WTC11 (cell line): ENCODE measurements at regions not wholly inside any gene's neighbourhood (a gene's known extent, or its start where the extent isn't known, plus 50 kb on each side); places are given as distances from the start of the nearest gene placed in this dataset.

Experiments
- ATAC-seq: fragments of 200-7000 bp; cut with Tn5 transposase; 2 replicates; pipeline ENCODE4 v1.10.0; 2021; ENCODE audit warnings: mild to moderate bottlenecking, moderate library complexity
- CTCF ChIA-PET: fragments of 300-600 bp; sonication (Branson Sonifier 250); formaldehyde crosslinking; loops from one replicate; lab custom pipeline; 2021; ENCODE audit warnings: antibody characterized with exemption; lab: Charles Lee
- POLR2A ChIA-PET: fragments of 350-600 bp; sonication (Branson Sonifier 250); formaldehyde crosslinking; loops from one replicate; lab custom pipeline; 2021; ENCODE audit warnings: antibody characterized with exemption; lab: Charles Lee
- DNase-seq: peaks from one replicate; pipeline ENCODE4 v3.0.0; 2021; ENCODE audit warnings: low spot score
- H3K27ac Mint-ChIP-seq: 2 replicates; pipeline ENCODE4 v1.8.0; 2021; ENCODE audit warnings: mixed read lengths
- H3K27me3 Mint-ChIP-seq: 2 replicates; pipeline ENCODE4 v1.8.0; 2021; ENCODE audit warnings: low read depth, mild to moderate bottlenecking, moderate library complexity, mixed read lengths
- H3K36me3 Mint-ChIP-seq: 2 replicates; pipeline ENCODE4 v1.8.0; 2021; ENCODE audit warnings: mixed read lengths
- H3K4me1 Mint-ChIP-seq: 2 replicates; pipeline ENCODE4 v1.8.0; 2022; ENCODE audit warnings: mixed read lengths
- H3K4me3 Mint-ChIP-seq: 2 replicates; pipeline ENCODE4 v1.8.0; 2021; ENCODE audit warnings: mild to moderate bottlenecking, moderate library complexity, mixed read lengths
- H3K9me3 Mint-ChIP-seq: 2 replicates; pipeline ENCODE4 v1.8.0; 2021; ENCODE audit warnings: mixed read lengths
- ATF1 ChIP-seq: sonication (generic); formaldehyde crosslinking; IDR thresholded peaks from 2 replicates; pipeline ENCODE4 v1.8.1; 2023; ENCODE audit warnings: mild to moderate bottlenecking, moderate library complexity, missing genetic modification reagents
- CREM ChIP-seq: sonication (generic); formaldehyde crosslinking; IDR thresholded peaks from 2 replicates; pipeline ENCODE4 v1.8.1; 2022; ENCODE audit warnings: mild to moderate bottlenecking, missing genetic modification reagents, moderate library complexity
- EMX1 ChIP-seq: fragments of 250-450 bp; sonication (Bioruptor Pico); IDR thresholded peaks from 2 replicates; pipeline ENCODE4 v1.8.0; 2021; ENCODE audit warnings: mild to moderate bottlenecking
- ESRRA ChIP-seq: sonication (generic); formaldehyde crosslinking; IDR thresholded peaks from 2 replicates; pipeline ENCODE4 v1.8.1; 2022; ENCODE audit warnings: mild to moderate bottlenecking, missing genetic modification reagents, borderline replicate concordance
- FOXP4 ChIP-seq: sonication (generic); formaldehyde crosslinking; IDR thresholded peaks from 2 replicates; pipeline ENCODE4 v1.8.0; 2022; ENCODE audit warnings: mild to moderate bottlenecking, missing genetic modification reagents
- GABPB1 ChIP-seq: sonication (generic); formaldehyde crosslinking; IDR thresholded peaks from 2 replicates; pipeline ENCODE4 v1.8.1; 2023; ENCODE audit warnings: mild to moderate bottlenecking, missing genetic modification reagents
- GTF2I ChIP-seq: fragments of 250-450 bp; sonication (Bioruptor Pico); conservative IDR thresholded peaks from 2 replicates; pipeline ENCODE4 v1.4.0; 2021; ENCODE audit warnings: mild to moderate bottlenecking
- HMGA2 ChIP-seq: fragments of 250-450 bp; sonication (Bioruptor Pico); IDR thresholded peaks from 2 replicates; pipeline ENCODE4 v1.4.0; 2021; ENCODE audit warnings: mild to moderate bottlenecking, moderate library complexity
- MYBL2 ChIP-seq: sonication (generic); formaldehyde crosslinking; IDR thresholded peaks from 2 replicates; pipeline ENCODE4 v1.8.1; 2023; ENCODE audit warnings: mild to moderate bottlenecking, moderate library complexity, missing genetic modification reagents
- NFE2L1 ChIP-seq: sonication (generic); formaldehyde crosslinking; IDR thresholded peaks from 2 replicates; pipeline ENCODE4 v1.8.1; 2023; ENCODE audit warnings: missing genetic modification reagents
- TEAD4 ChIP-seq: sonication (generic); formaldehyde crosslinking; IDR thresholded peaks from 2 replicates; pipeline ENCODE4 v1.8.0; 2022; ENCODE audit warnings: mild to moderate bottlenecking, missing genetic modification reagents
- ZNF263 ChIP-seq: sonication (generic); formaldehyde crosslinking; IDR thresholded peaks from 2 replicates; pipeline ENCODE4 v1.8.1; 2022; ENCODE audit warnings: low read depth, mild to moderate bottlenecking, moderate library complexity, missing genetic modification reagents
- ZNF416 ChIP-seq: fragments of 250-450 bp; sonication (Bioruptor Pico); IDR thresholded peaks from 2 replicates; pipeline ENCODE4 v1.9.0; 2021; ENCODE audit warnings: mild to moderate bottlenecking, inconsistent platforms
- ZNF532 ChIP-seq: fragments of 250-450 bp; sonication (Bioruptor Pico); IDR thresholded peaks from 2 replicates; pipeline ENCODE4 v1.9.0; 2021; ENCODE audit warnings: mild to moderate bottlenecking, borderline replicate concordance
- TF ChIP-seq, protein P1 (sequence below): fragments of 250-450 bp; sonication (Bioruptor Pico); IDR thresholded peaks from 2 replicates; pipeline ENCODE4 v2.1.2; 2022; ENCODE audit warnings: mild to moderate bottlenecking, moderate library complexity
- TF ChIP-seq, protein P2 (sequence below): sonication (generic); formaldehyde crosslinking; conservative IDR thresholded peaks from 2 replicates; pipeline ENCODE4 v1.8.1; 2022; ENCODE audit warnings: mild to moderate bottlenecking, missing genetic modification reagents
- TF ChIP-seq, protein P3 (sequence below): sonication (generic); formaldehyde crosslinking; IDR thresholded peaks from 2 replicates; pipeline ENCODE4 v1.8.1; 2023; ENCODE audit warnings: mild to moderate bottlenecking, moderate library complexity, missing genetic modification reagents
- TF ChIP-seq, protein P4 (sequence below): sonication (generic); formaldehyde crosslinking; IDR thresholded peaks from 2 replicates; pipeline ENCODE4 v1.8.0; 2022; ENCODE audit warnings: mild to moderate bottlenecking, missing genetic modification reagents

DNA sequence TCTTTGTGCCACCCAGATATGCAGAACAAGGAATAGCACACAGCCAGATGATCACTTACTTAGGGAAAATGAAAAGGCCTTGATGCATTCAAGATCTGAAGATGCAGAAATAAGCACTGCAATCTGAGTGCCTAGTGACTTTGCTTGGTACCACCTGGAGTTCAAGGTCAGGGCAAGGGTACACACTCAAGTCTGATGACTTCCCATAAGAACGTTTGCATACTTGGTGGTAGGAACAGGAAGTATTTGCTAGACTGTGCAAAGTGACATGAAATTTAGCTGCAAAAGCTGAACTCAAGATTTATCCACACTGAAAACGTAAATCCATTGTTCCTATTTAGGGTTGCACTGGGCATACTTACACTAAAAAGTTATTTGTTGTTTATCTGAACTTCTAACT lies 177.1 kb downstream of the PIK3R1 start:
- ATAC-seq (no peak), DNase-seq (no peak)
- peaks cover 3% of the 10 kb centered on the region; the same call in 1 of the 2 replicates for H3K36me3 Mint-ChIP-seq
- no peak overlapping the region for H3K4me3 Mint-ChIP-seq
- TF ChIP-seq CREM (no peak), ESRRA (CRISPR knock-in tag) (no peak), HMGA2 (CRISPR knock-in tag) (no peak), NFE2L1 (CRISPR knock-in tag) (no peak), EMX1 (CRISPR knock-in tag) (no peak), FOXP4 (CRISPR knock-in tag) (no peak), GABPB1 (CRISPR knock-in tag) (no peak), GTF2I (CRISPR knock-in tag) (no peak), ZNF416 (CRISPR knock-in tag) (no peak), ZNF263 (CRISPR knock-in tag) (no peak), ATF1 (CRISPR knock-in tag) (no peak), MYBL2 (CRISPR knock-in tag) (no peak), ZNF532 (CRISPR knock-in tag) (no peak)
- TF ChIP-seq, protein P1, sequence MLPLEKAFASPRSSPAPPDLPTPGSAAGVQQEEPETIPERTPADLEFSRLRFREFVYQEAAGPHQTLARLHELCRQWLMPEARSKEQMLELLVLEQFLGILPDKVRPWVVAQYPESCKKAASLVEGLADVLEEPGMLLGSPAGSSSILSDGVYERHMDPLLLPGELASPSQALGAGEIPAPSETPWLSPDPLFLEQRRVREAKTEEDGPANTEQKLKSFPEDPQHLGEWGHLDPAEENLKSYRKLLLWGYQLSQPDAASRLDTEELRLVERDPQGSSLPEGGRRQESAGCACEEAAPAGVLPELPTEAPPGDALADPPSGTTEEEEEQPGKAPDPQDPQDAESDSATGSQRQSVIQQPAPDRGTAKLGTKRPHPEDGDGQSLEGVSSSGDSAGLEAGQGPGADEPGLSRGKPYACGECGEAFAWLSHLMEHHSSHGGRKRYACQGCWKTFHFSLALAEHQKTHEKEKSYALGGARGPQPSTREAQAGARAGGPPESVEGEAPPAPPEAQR (CRISPR knock-in tag), result no peak
- TF ChIP-seq, protein P2, sequence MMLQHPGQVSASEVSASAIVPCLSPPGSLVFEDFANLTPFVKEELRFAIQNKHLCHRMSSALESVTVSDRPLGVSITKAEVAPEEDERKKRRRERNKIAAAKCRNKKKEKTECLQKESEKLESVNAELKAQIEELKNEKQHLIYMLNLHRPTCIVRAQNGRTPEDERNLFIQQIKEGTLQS (CRISPR knock-in tag), result no peak
- TF ChIP-seq, all 79 proteins: peak for 0
- ChIA-PET CTCF (interaction anchor here (0.7 kb wide), 1 partner anchor 55 kb away, joined by 4 read pairs; no protein-coding TSS in a partner anchor), POLR2A (interaction anchor here (0.6 kb wide), 1 partner anchor 14 kb away, joined by 4 read pairs; no protein-coding TSS in a partner anchor)
- H3K27ac Mint-ChIP-seq, result no peak overlapping the region
- H3K27me3 Mint-ChIP-seq, result peaks cover 3% of the 10 kb centered on the region; the same call in 1 of the 2 replicates
- H3K4me1 Mint-ChIP-seq, result peaks cover 12% of the 10 kb centered on the region
- H3K9me3 Mint-ChIP-seq, result peaks cover 11% of the 10 kb centered on the region

- TF ChIP-seq TEAD4 (CRISPR knock-in tag), result no peak
- TF ChIP-seq, protein P3, sequence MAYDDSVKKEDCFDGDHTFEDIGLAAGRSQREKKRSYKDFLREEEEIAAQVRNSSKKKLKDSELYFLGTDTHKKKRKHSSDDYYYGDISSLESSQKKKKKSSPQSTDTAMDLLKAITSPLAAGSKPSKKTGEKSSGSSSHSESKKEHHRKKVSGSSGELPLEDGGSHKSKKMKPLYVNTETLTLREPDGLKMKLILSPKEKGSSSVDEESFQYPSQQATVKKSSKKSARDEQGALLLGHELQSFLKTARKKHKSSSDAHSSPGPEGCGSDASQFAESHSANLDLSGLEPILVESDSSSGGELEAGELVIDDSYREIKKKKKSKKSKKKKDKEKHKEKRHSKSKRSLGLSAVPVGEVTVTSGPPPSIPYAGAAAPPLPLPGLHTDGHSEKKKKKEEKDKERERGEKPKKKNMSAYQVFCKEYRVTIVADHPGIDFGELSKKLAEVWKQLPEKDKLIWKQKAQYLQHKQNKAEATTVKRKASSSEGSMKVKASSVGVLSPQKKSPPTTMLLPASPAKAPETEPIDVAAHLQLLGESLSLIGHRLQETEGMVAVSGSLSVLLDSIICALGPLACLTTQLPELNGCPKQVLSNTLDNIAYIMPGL, result no peak
- TF ChIP-seq, protein P4, sequence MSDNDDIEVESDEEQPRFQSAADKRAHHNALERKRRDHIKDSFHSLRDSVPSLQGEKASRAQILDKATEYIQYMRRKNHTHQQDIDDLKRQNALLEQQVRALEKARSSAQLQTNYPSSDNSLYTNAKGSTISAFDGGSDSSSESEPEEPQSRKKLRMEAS (CRISPR knock-in tag), result no peak
- Mint-ChIP-seq H3K36me3 (peaks cover 3% of the 10 kb centered on the region; the same call in 1 of the 2 replicates), H3K4me3 (no peak overlapping the region), H3K4me1 (peaks cover 12% of the 10 kb centered on the region), H3K27me3 (peaks cover 3% of the 10 kb centered on the region; the same call in 1 of the 2 replicates), H3K27ac (no peak overlapping the region), H3K9me3 (peaks cover 21% of the 10 kb centered on the region)
- ChIA-PET POLR2A (no interaction called here), CTCF (no interaction called here)
- ATAC-seq (no peak), DNase-seq (no peak)
These were observed 179.7 kb downstream of the PIK3R1 start for GRCh38 chr5:68395302-68395701.
